ENCODE measurements at regions not wholly inside any gene's neighbourhood (a gene's known extent, or its start where the extent isn't known, plus 50 kb on each side); places are given as distances from the start of the nearest gene placed in this dataset.

- ChIA-PET POLR2A (no interaction called here), CTCF (no interaction called here)
- DNase-seq (ENCODE audit: extremely low spot score): no peak
- no peak for TF ChIP-seq FOXK2 (IDR thresholded peaks at IDR 0.05)
- no peak for TF ChIP-seq NFRKB (IDR thresholded peaks at IDR 0.05)
Observed at GRCh38 chr16:35746963-35747657, 2287.7 kb downstream of the TP53TG3F start.

GRCh38 chr16:35747658-35748455, 2288.4 kb downstream of the TP53TG3F start:
- ChIA-PET CTCF (no interaction called here), POLR2A (no interaction called here)
- TF ChIP-seq HDGF (IDR thresholded peaks at IDR 0.05; ENCODE audit: borderline replicate concordance) (no peak), FOXM1 (IDR thresholded peaks at IDR 0.05; ENCODE audit: borderline replicate concordance) (no peak), ARNT (IDR thresholded peaks at IDR 0.05) (no peak), SUZ12 (IDR thresholded peaks at IDR 0.05) (no peak), PKNOX1 (IDR thresholded peaks at IDR 0.05) (no peak), FOXK2 (IDR thresholded peaks at IDR 0.05) (no peak), BHLHE40 (IDR thresholded peaks at IDR 0.05; ENCODE audit: borderline replicate concordance) (no peak), FOXA1 (IDR thresholded peaks at IDR 0.05) (no peak), ELF4 (IDR thresholded peaks at IDR 0.05) (no peak), L3MBTL2 (conservative IDR thresholded peaks at IDR 0.05) (no peak), CTBP1 (IDR thresholded peaks at IDR 0.05; ENCODE audit: borderline replicate concordance) (no peak), LEF1 (IDR thresholded peaks at IDR 0.05; ENCODE audit: borderline replicate concordance) (no peak), SP1 (IDR thresholded peaks at IDR 0.05) (no peak), TARDBP (IDR thresholded peaks at IDR 0.05) (no peak), NFRKB (IDR thresholded peaks at IDR 0.05) (no peak), ZNF384 (IDR thresholded peaks at IDR 0.05) (no peak)
- DNase-seq (ENCODE audit: extremely low spot score): no peak

- no peak for DNase-seq (ENCODE audit: extremely low spot score)
- ChIA-PET CTCF (no interaction called here), POLR2A (no interaction called here)
- TF ChIP-seq BHLHE40 (IDR thresholded peaks at IDR 0.05; ENCODE audit: borderline replicate concordance): no peak
- no peak for TF ChIP-seq SUZ12 (IDR thresholded peaks at IDR 0.05)
- no peak for TF ChIP-seq FOXM1 (IDR thresholded peaks at IDR 0.05; ENCODE audit: borderline replicate concordance)
- TF ChIP-seq FOXA1 (IDR thresholded peaks at IDR 0.05): no peak
- TF ChIP-seq L3MBTL2 (conservative IDR thresholded peaks at IDR 0.05): no peak
- TF ChIP-seq FOXK2 (IDR thresholded peaks at IDR 0.05): no peak
- no peak for TF ChIP-seq HDGF (IDR thresholded peaks at IDR 0.05; ENCODE audit: borderline replicate concordance)
- no peak for TF ChIP-seq TARDBP (IDR thresholded peaks at IDR 0.05)
- no peak for TF ChIP-seq SP1 (IDR thresholded peaks at IDR 0.05)
- TF ChIP-seq PKNOX1 (IDR thresholded peaks at IDR 0.05): no peak
- no peak for TF ChIP-seq ARNT (IDR thresholded peaks at IDR 0.05)
- no peak for TF ChIP-seq ELF4 (IDR thresholded peaks at IDR 0.05)
- TF ChIP-seq CTBP1 (IDR thresholded peaks at IDR 0.05; ENCODE audit: borderline replicate concordance): no peak
- TF ChIP-seq NFRKB (IDR thresholded peaks at IDR 0.05): no peak
- no peak for TF ChIP-seq ZNF384 (IDR thresholded peaks at IDR 0.05)
- no peak for TF ChIP-seq LEF1 (IDR thresholded peaks at IDR 0.05; ENCODE audit: borderline replicate concordance)
Observed at GRCh38 chr16:35748621-35749252, 2289.3 kb downstream of the TP53TG3F start.

- no peak for DNase-seq (ENCODE audit: extremely low spot score)
- no peak for TF ChIP-seq ELF4 (IDR thresholded peaks at IDR 0.05)
- ChIA-PET CTCF (no interaction called here), POLR2A (no interaction called here)
Observed at GRCh38 chr16:35749253-35750141, 2290.1 kb downstream of the TP53TG3F start.

- no peak for DNase-seq (ENCODE audit: extremely low spot score)
- POLR2A ChIA-PET: no interaction called here
- TF ChIP-seq CTBP1 (IDR thresholded peaks at IDR 0.05; ENCODE audit: borderline replicate concordance): no peak
- TF ChIP-seq HDGF (IDR thresholded peaks at IDR 0.05; ENCODE audit: borderline replicate concordance): no peak
- TF ChIP-seq ELF4 (IDR thresholded peaks at IDR 0.05): no peak
- no peak for TF ChIP-seq TARDBP (IDR thresholded peaks at IDR 0.05)
- TF ChIP-seq FOXM1 (IDR thresholded peaks at IDR 0.05; ENCODE audit: borderline replicate concordance): no peak
- TF ChIP-seq SP1 (IDR thresholded peaks at IDR 0.05): no peak
- TF ChIP-seq NFRKB (IDR thresholded peaks at IDR 0.05): no peak
- TF ChIP-seq FOXA1 (IDR thresholded peaks at IDR 0.05): no peak
- no peak for TF ChIP-seq FOXK2 (IDR thresholded peaks at IDR 0.05)
- no peak for TF ChIP-seq ARNT (IDR thresholded peaks at IDR 0.05)
- no peak for TF ChIP-seq LEF1 (IDR thresholded peaks at IDR 0.05; ENCODE audit: borderline replicate concordance)
- no peak for TF ChIP-seq L3MBTL2 (conservative IDR thresholded peaks at IDR 0.05)
- TF ChIP-seq BHLHE40 (IDR thresholded peaks at IDR 0.05; ENCODE audit: borderline replicate concordance): no peak
- TF ChIP-seq SUZ12 (IDR thresholded peaks at IDR 0.05): no peak
- no peak for TF ChIP-seq ZNF384 (IDR thresholded peaks at IDR 0.05)
- TF ChIP-seq PKNOX1 (IDR thresholded peaks at IDR 0.05): no peak
Observed at GRCh38 chr16:35750157-35750689, 2290.8 kb downstream of the TP53TG3F start.

More at GRCh38 chr16:35750157-35750689, 2290.8 kb downstream of the TP53TG3F start:
- CTCF ChIA-PET: no interaction called here

All from HEK293T (cell line).